Activated T-helper 1 cell treated with Interleukin-2 at 50 U/mL for 16 hours (primary cell): ENCODE measurements at regions not wholly inside any gene's neighbourhood (a gene's known extent, or its start where the extent isn't known, plus 50 kb on each side); places are given as distances from the start of the nearest gene placed in this dataset.
"Not testable (repeated sequence)": the region's sequence is repeated elsewhere in the genome, so short reads cannot be mapped to it uniquely, and the experiment has no call there.

Experiments
- DNase-seq: peaks from one replicate; pipeline ENCODE4 v3.0.0-alpha.2; 2020; ENCODE audit warnings: low read depth

- DNase-seq, result no peak
Measured at GRCh38 chr3:40901298-40901697, 298.0 kb upstream of the CTNNB1 start.

DNA sequence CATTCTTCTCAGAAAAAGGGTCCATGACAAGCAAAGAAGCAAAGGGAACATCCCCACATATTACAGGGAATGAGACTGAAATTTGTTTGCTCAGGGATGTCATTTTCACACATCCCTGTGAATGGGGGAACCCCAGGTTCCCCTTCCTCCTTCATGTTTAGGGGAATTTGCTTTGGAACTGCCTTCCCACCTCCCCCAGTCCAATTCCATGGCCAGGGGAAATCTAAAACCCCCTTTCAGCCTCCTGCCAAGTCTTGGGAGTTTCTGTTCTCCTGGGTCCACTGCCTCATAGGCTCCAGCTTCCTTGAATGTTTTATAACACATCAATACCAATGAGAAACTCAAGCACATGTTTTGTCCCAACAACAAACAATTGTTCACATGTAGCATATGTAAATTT is 297.5 kb upstream of the CTNNB1 start:
- DNase-seq, result no peak

DNA sequence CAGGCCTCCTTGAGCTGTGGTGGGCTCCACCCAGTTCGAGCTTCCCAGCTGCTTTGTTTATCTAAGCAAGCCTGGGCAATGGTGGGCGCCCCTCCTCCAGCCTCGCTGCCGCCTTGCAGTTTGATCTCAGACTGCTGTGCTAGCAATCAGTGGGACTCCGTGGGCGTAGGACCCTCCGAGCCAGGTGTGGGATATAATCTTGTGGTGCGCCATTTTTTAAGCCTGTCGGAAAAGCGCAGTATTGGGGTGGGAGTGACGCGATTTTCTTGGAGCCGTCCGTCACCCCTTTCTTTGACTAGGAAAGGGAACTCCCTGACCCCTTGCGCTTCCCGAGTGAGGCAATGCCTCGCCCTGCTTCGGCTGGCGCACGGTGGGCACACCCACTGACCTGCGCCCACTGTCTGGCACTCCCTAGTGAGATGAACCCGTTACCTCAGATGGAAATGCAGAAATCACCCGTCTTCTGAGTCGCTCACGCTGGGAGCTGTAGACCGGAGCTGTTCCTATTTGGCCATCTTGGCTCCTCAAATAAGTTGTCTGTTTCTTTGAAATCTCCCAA is 291.3 kb upstream of the CTNNB1 start:
- DNase-seq, result not testable (repeated sequence)

DNA sequence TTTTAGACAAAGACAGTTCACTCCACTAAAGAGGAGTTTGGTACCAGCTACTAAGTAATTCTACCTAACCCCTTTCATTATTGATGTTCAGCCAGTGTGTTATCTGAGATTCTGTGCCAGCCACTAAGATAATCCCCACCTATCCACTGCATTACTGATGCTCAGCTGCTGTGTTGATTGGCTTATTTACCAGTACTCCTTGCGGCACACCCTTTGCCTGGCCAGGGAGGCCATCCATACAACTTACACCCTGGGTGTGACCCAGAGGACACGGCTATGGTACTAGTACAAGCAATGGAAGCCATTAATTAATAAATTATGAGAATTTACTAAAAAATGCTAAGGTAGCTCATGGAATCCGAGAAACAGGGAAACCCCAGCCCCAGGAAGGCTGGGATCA is 290.7 kb upstream of the CTNNB1 start:
- no peak for DNase-seq

- DNase-seq, result no peak
Measured at GRCh38 chr3:40911264-40911663, 288.0 kb upstream of the CTNNB1 start.

DNA sequence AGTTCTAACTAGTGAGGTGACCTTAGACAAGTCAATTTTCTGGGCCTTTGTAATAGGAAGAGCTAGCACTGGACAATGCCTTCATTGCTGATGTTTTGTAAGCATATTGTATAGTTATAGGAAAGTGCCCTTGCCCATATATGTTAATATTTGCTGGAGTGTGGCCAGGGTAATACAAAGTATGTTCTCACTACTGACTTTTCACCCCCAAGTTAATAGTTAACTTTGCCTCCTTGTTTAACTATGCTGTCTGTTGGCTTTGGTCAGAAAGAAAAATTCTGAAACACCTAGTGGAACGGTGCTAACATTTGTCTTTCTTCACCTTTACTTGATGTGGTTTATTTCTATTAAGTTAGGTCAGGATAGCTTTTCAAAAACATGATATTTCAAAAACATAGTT is 287.4 kb upstream of the CTNNB1 start:
- DNase-seq, result no peak

DNA sequence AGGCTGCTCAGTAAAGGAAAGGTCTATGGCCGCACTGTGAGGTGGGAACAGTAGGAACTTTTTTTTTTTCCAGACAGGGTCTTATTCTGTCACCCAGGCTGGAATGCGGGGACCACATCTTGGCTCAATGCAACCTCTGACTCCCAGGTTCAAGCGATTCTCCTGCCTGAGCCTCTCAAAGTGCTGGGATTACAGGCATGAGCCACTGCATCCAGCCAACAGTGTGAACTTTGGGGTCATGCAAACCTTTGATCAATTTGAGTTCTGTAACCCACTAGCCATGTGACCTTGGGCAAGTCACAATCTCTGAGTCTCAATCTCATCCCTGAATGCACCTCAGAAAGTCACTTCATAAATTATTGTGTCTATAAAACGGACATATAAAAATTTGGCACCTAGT is 286.8 kb upstream of the CTNNB1 start:
- DNase-seq, result no peak

DNA sequence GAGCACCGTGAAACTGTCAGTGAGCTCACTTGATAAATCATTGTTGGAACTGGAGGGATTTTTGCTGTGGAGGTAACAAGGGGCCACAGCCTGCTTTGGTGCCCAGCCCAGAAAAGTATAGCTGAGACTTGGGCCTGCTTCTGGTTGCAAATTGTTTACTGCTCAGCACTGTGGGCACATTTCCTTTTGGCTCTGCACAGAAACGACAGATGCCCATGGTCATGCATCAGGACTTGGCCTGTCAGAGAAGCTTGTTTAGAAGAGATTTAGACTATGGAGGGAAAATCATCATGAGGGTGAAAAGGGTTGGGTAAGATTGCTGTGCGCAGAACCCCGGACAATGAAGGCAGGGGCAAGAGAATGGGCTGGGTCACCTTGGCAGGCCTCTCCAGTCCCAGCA is 286.1 kb upstream of the CTNNB1 start:
- no peak for DNase-seq

- no peak for DNase-seq
Measured at GRCh38 chr3:40913641-40914040, 285.7 kb upstream of the CTNNB1 start.

GRCh38 chr3:40914475-40914874 is 284.8 kb upstream of the CTNNB1 start:
- no peak for DNase-seq

GRCh38 chr3:40915346-40915865 is 283.9 kb upstream of the CTNNB1 start:
- DNase-seq, result no peak

GRCh38 chr3:40920041-40920440 is 279.3 kb upstream of the CTNNB1 start:
- no peak for DNase-seq

GRCh38 chr3:40921251-40921650 is 278.1 kb upstream of the CTNNB1 start:
- DNase-seq, result no peak

- no peak for DNase-seq
Measured at GRCh38 chr3:40923143-40923542, 276.2 kb upstream of the CTNNB1 start.

DNA sequence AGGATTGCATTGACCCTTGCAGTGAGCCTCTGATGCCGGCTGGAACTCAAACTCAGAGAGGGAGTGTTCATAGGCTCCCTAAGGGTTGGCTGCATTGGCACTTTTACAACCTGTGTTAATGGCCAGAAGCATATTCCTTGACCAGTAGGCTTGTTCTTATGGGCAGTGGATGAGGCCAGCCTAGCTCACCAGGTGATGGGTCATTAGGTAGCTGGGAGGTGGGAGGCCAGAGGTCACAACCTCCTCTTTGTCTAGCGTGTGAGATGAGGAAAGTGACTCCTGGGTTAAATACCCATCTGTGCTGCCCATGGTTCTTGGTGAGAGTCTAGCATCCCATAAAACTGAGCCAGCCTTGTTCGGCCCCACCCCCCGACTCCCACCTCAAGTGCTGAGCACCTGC is 275.7 kb upstream of the CTNNB1 start:
- no peak for DNase-seq

- DNase-seq, result no peak
Measured at GRCh38 chr3:40924559-40925141, 274.7 kb upstream of the CTNNB1 start.

DNA sequence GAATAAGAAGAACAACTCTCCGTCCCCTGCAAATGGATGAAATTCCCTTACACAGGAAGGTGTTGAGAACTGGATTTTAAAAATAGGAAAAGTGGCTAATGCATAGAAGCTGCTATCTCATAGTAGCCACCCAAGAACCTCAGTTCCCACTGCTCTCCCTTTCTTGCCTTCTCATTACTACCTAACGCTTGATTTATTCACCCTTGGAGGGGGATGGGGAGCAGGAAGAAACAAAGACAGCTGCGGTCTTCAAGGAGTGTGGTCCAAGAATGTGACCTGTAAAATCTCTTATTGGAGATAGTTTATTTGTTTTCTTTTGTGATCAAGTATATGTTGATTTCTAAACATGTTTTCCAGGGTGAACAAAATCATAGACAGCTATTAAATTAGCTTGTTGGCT is 274.1 kb upstream of the CTNNB1 start:
- no peak for DNase-seq

DNA sequence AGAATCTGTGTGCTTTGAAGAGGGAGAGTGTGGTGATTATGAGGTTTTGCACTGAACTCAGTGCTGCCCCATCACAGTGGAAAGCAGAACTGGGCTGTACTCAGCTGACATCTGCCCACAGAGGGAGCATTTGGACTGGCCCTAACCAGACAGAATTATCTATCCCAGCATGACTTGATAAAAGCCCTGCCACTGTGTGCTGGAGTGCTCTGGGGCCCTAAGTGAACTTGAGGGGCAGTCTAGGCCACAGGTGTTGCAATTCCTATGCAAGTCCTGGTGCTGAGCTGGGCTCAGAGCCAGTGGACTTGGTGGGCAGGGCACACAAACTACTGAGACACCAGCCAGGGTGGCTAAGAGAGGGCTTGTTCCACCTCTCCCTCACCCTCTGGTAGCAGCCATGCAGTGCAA is 269.2 kb upstream of the CTNNB1 start:
- DNase-seq, result no peak

DNA sequence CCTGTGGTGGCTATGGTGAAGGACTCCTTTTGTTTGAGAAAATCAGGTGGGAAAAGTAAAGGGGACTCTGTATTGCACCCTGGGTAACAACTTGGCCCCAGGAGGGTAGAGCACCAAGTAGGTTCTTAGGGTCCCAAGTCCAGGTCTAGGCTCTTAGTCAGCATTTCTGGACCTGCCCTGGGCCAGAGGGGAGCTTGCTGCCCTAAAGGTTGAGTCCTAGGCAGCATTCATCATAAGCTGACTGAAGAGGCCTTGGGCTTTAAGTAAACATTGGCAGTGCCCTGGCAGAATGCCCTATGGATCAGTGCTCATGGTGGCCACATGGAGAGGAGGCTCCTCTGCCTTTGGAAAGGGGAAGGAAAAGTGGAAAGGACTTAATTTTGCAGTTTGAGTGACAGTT is 268.5 kb upstream of the CTNNB1 start:
- DNase-seq, result no peak

DNA sequence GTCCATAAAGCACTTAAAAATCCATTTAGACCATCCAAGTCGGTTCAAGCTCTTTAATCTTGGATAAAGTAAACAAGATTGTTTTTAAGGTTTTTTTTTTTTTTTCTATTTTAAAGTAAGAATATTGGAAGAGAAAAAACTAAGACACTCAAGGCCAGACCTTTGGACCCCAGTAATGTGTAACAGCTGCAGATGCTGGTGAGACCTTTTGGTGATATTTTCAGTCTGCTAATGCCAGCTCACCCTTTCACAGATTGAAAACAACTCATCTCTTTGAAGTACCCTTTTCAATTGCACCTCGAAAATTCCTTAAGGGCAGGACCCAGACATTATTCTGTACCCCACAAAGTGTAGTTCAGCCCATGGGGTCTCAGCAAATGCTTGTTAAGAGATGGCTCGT is 260.7 kb upstream of the CTNNB1 start:
- DNase-seq, result no peak

GRCh38 chr3:40939030-40939740 is 260.1 kb upstream of the CTNNB1 start:
- no peak for DNase-seq

DNA sequence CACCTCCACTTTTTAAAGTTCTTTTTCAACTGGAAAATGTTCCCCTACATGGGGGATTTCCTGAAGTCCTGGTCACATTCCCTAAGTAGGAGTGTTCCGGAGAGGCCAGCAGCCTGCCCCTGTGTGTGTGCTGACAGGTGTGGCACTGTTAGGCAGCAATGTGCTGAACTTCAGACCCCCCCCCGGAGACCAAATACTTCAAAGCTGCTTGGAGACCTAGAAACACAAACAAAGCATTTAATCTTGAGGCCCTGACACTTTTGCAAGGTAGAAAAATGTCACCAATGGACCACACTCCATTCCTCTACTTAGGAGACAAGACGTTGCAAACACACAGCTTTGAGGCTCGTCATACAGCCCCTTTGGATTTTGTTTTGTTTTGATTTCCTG is 259.6 kb upstream of the CTNNB1 start:
- no peak for DNase-seq

DNA sequence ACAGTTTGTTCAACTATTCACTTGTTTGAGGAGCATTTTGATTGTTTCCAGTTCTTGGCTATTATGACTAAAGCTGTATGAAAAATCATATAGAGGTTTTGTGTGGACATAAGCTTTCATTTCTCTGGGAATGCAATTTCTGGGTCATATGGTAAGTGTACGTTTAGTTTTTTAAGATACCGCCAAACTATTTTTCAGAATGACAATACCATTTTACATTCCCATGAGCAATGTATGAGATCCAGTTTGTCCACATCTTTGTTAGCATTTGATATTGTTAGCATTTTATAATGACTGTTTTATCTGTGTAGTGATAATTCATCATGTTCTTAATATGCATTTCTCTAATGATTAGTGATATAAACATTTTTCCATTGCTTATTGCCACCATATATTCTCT is 258.7 kb upstream of the CTNNB1 start:
- no peak for DNase-seq

GRCh38 chr3:40947022-40947421 is 252.3 kb upstream of the CTNNB1 start:
- DNase-seq, result not testable (repeated sequence)
